ENCODE measurements at regions not wholly inside any gene's neighbourhood (a gene's known extent, or its start where the extent isn't known, plus 50 kb on each side); places are given as distances from the start of the nearest gene placed in this dataset.

DNA sequence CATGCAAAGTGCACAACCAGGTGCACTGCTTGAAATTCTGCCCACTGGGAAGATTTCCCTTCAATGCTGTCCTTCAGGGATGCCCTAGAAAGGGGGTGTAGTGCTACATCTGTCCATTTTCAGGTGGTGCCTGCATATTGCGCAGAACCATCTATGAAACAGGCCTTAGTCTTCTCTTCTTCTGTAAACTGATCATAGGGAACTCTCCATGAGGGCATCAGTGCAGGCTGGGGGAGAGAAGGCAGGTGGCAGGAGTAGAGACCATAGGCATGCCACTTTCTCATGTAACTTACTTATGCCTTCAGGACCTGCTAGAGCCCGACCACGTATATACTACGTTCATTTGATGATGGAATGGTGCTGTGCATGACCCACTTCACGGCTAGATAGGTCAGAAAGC lies 912.1 kb downstream of the SLC4A3 start:
- WGBS (ENCODE audit: insufficient coverage, low coverage, missing lambda C conversion rate): 0% methylated on average over 5 of the region's 5 CpGs
- no peaks in the 10 kb centered on the region; the same call in 1 of the 2 replicates for H3K9me3 ChIP-seq (replicated peaks; ENCODE audit: control insufficient read depth, insufficient read depth, low read depth, low read length)
- DNase-seq (ENCODE audit: extremely low read depth in 1 of 4, low spot score in 3 of 4) (no peak), ATAC-seq (no peak), FAIRE-seq (no peak)
- no peaks in the 10 kb centered on the region for H3K9me1 ChIP-seq (ENCODE audit: control insufficient read depth, insufficient read depth, low read length)
- H3K27ac ChIP-seq (ENCODE audit: extremely low read depth, low read depth, low read length): no peak overlapping the region
- no peaks in the 10 kb centered on the region for H4K20me1 ChIP-seq (replicated peaks; ENCODE audit: control insufficient read depth, insufficient read depth, low read length)
- H3K4me2 ChIP-seq (ENCODE audit: insufficient read depth, low read length): no peak overlapping the region
- in situ Hi-C loops (cut with MboI) (no loop called here), intact Hi-C loops (cut with micrococcal nuclease) (no loop called here)
- no peak overlapping the region for H3K4me3 ChIP-seq
- ChIA-PET CTCF (ENCODE audit: low intra/inter-chr PET ratio) (no interaction called here), POLR2A (no interaction called here)
- TF ChIP-seq TEAD1 (CRISPR knock-in tag; IDR thresholded peaks at IDR 0.05) (no peak), TOE1 (IDR thresholded peaks at IDR 0.05; ENCODE audit: borderline replicate concordance) (no peak), TOE1 (CRISPR knock-in tag; IDR thresholded peaks at IDR 0.05; ENCODE audit: borderline replicate concordance, low read depth) (no peak), TCF7 (IDR thresholded peaks at IDR 0.05; ENCODE audit: borderline replicate concordance) (no peak), ZNF212 (CRISPR knock-in tag; IDR thresholded peaks at IDR 0.05) (no peak), ZNF644 (tag; IDR thresholded peaks at IDR 0.05; ENCODE audit: low read depth) (no peak), CAMTA2 (CRISPR knock-in tag; conservative IDR thresholded peaks at IDR 0.05) (no peak), IRF9 (tag; IDR thresholded peaks at IDR 0.05) (no peak), ZNF143 (CRISPR knock-in tag; IDR thresholded peaks at IDR 0.05) (no peak), TAF9B (IDR thresholded peaks at IDR 0.05; ENCODE audit: partially characterized antibody) (no peak)
- TF ChIP-seq, protein P1, sequence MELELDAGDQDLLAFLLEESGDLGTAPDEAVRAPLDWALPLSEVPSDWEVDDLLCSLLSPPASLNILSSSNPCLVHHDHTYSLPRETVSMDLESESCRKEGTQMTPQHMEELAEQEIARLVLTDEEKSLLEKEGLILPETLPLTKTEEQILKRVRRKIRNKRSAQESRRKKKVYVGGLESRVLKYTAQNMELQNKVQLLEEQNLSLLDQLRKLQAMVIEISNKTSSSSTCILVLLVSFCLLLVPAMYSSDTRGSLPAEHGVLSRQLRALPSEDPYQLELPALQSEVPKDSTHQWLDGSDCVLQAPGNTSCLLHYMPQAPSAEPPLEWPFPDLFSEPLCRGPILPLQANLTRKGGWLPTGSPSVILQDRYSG (tag; conservative IDR thresholded peaks at IDR 0.05; ENCODE audit: low read depth): no peak
- no peak overlapping the region for H2AFZ ChIP-seq (ENCODE audit: low read depth, low read length)
- H3K27me3 ChIP-seq (ENCODE audit: control insufficient read depth in 2 of 2, insufficient read depth in 2 of 2, low read length in 2 of 2): no peaks in the 10 kb centered on the region
- no peak overlapping the region for H3K9ac ChIP-seq (ENCODE audit: insufficient read depth in 1 of 2, low read depth in 2 of 2, low read length in 2 of 2)
- H3K36me3 ChIP-seq (ENCODE audit: control insufficient read depth, insufficient read depth, low read length): no peaks in the 10 kb centered on the region
- BruUV-seq (replicated peaks): no TSS peak
- no peaks in the 10 kb centered on the region for H3K79me2 ChIP-seq (ENCODE audit: control insufficient read depth, insufficient read depth, low read length)
- no peaks in the 10 kb centered on the region for H3K4me1 ChIP-seq (replicated peaks in 1 of 2; ENCODE audit: control insufficient read depth in 2 of 2, insufficient read depth in 2 of 2, low read length in 2 of 2)

Data from K562 (cell line).